ENCODE measurements at regions not wholly inside any gene's neighbourhood (a gene's known extent, or its start where the extent isn't known, plus 50 kb on each side); places are given as distances from the start of the nearest gene placed in this dataset.

- Mint-ChIP-seq H3K27me3 (ENCODE audit: insufficient read depth, unreplicated experiment) (no peaks in the 10 kb centered on the region), H3K27ac (ENCODE audit: low read depth, unreplicated experiment) (no peak overlapping the region), H3K4me3 (ENCODE audit: unreplicated experiment) (no peak overlapping the region), H3K36me3 (ENCODE audit: insufficient read depth, unreplicated experiment) (no peaks in the 10 kb centered on the region), H3K9me3 (ENCODE audit: unreplicated experiment) (peaks cover 10% of the 10 kb centered on the region), H3K4me1 (ENCODE audit: insufficient read depth, unreplicated experiment) (no peaks in the 10 kb centered on the region)
- peak; percentile 8 for DNase-seq (ENCODE audit: unreplicated experiment)
- ChIA-PET CTCF (interaction anchor here (0.7 kb wide), 1 partner anchor 12 kb away, joined by 4 read pairs; no protein-coding TSS in a partner anchor), POLR2A (no interaction called here)
- TF ChIP-seq, protein P1, sequence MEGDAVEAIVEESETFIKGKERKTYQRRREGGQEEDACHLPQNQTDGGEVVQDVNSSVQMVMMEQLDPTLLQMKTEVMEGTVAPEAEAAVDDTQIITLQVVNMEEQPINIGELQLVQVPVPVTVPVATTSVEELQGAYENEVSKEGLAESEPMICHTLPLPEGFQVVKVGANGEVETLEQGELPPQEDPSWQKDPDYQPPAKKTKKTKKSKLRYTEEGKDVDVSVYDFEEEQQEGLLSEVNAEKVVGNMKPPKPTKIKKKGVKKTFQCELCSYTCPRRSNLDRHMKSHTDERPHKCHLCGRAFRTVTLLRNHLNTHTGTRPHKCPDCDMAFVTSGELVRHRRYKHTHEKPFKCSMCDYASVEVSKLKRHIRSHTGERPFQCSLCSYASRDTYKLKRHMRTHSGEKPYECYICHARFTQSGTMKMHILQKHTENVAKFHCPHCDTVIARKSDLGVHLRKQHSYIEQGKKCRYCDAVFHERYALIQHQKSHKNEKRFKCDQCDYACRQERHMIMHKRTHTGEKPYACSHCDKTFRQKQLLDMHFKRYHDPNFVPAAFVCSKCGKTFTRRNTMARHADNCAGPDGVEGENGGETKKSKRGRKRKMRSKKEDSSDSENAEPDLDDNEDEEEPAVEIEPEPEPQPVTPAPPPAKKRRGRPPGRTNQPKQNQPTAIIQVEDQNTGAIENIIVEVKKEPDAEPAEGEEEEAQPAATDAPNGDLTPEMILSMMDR (IDR thresholded peaks at IDR 0.05; ENCODE audit: unreplicated experiment) = no peak
- BruUV-seq (replicated peaks) = no TSS peak
- intact Hi-C loops (cut with micrococcal nuclease) = no loop called here
Observed at GRCh38 chr12:17278946-17279345, 673.0 kb upstream of the LMO3 start.

DNA sequence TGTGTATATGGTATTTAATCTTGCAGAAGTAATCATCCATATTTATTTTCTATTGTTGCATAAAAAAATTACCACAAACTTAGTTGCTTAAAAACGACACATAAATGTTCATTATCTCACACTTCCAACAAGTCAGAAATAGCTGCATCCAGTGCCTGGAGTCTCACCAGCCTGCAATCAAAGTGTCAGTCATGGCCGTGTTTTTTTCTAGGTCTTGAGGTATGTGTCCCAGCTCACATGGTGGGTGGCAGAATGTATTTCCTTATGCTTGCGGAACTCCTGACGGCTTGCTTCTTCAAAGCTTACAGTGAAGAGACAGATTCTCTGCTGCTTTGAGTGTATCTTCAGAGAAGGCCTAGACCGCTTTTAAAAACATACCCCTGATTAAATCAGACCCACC is 670.2 kb upstream of the LMO3 start:
- Mint-ChIP-seq H3K4me3 (ENCODE audit: unreplicated experiment) (no peak overlapping the region), H3K36me3 (ENCODE audit: insufficient read depth, unreplicated experiment) (no peaks in the 10 kb centered on the region), H3K4me1 (ENCODE audit: insufficient read depth, unreplicated experiment) (no peaks in the 10 kb centered on the region), H3K27me3 (ENCODE audit: insufficient read depth, unreplicated experiment) (no peaks in the 10 kb centered on the region), H3K27ac (ENCODE audit: low read depth, unreplicated experiment) (no peak overlapping the region), H3K9me3 (ENCODE audit: unreplicated experiment) (peaks cover 6% of the 10 kb centered on the region)
- TF ChIP-seq, protein P1 (IDR thresholded peaks at IDR 0.05; ENCODE audit: unreplicated experiment) = no peak
- no peak for DNase-seq (ENCODE audit: unreplicated experiment)
- CTCF ChIA-PET = interaction anchor here (1.0 kb wide), 1 partner anchor 9 kb away, joined by 3 read pairs; no protein-coding TSS in a partner anchor
- POLR2A ChIA-PET = no interaction called here
- BruUV-seq (replicated peaks) = no TSS peak
- intact Hi-C loops (cut with micrococcal nuclease) = no loop called here

GRCh38 chr12:17266856-17267255 is 660.9 kb upstream of the LMO3 start:
- no peaks in the 10 kb centered on the region for H3K36me3 Mint-ChIP-seq (ENCODE audit: insufficient read depth, unreplicated experiment)
- BruUV-seq (replicated peaks) = no TSS peak
- no peak for DNase-seq (ENCODE audit: unreplicated experiment)
- TF ChIP-seq, protein P1 (IDR thresholded peaks at IDR 0.05; ENCODE audit: unreplicated experiment) = no peak
- H3K4me1 Mint-ChIP-seq (ENCODE audit: insufficient read depth, unreplicated experiment) = no peaks in the 10 kb centered on the region
- intact Hi-C loops (cut with micrococcal nuclease) = no loop called here
- H3K27ac Mint-ChIP-seq (ENCODE audit: low read depth, unreplicated experiment) = no peak overlapping the region
- no peaks in the 10 kb centered on the region for H3K9me3 Mint-ChIP-seq (ENCODE audit: unreplicated experiment)
- H3K27me3 Mint-ChIP-seq (ENCODE audit: insufficient read depth, unreplicated experiment) = no peaks in the 10 kb centered on the region
- no peak overlapping the region for H3K4me3 Mint-ChIP-seq (ENCODE audit: unreplicated experiment)
- ChIA-PET POLR2A (no interaction called here), CTCF (interaction anchor here (0.6 kb wide), 1 partner anchor 13 kb away, joined by 3 read pairs; no protein-coding TSS in a partner anchor)

- ChIA-PET CTCF (no interaction called here), POLR2A (no interaction called here)
- H3K4me1 Mint-ChIP-seq (ENCODE audit: insufficient read depth, unreplicated experiment) = no peaks in the 10 kb centered on the region
- H3K36me3 Mint-ChIP-seq (ENCODE audit: insufficient read depth, unreplicated experiment) = no peaks in the 10 kb centered on the region
- no peak overlapping the region for H3K4me3 Mint-ChIP-seq (ENCODE audit: unreplicated experiment)
- intact Hi-C loops (cut with micrococcal nuclease) = no loop called here
- H3K27me3 Mint-ChIP-seq (ENCODE audit: insufficient read depth, unreplicated experiment) = no peaks in the 10 kb centered on the region
- no peak overlapping the region for H3K27ac Mint-ChIP-seq (ENCODE audit: low read depth, unreplicated experiment)
- DNase-seq (ENCODE audit: unreplicated experiment) = no peak
- no TSS peak for BruUV-seq (replicated peaks)
- H3K9me3 Mint-ChIP-seq (ENCODE audit: unreplicated experiment) = no peaks in the 10 kb centered on the region
- TF ChIP-seq, protein P1 (IDR thresholded peaks at IDR 0.05; ENCODE audit: unreplicated experiment) = no peak
Observed at GRCh38 chr12:17264603-17265002, 658.6 kb upstream of the LMO3 start.
